ENCODE measurements at regions not wholly inside any gene's neighbourhood (a gene's known extent, or its start where the extent isn't known, plus 50 kb on each side); places are given as distances from the start of the nearest gene placed in this dataset.

DNA sequence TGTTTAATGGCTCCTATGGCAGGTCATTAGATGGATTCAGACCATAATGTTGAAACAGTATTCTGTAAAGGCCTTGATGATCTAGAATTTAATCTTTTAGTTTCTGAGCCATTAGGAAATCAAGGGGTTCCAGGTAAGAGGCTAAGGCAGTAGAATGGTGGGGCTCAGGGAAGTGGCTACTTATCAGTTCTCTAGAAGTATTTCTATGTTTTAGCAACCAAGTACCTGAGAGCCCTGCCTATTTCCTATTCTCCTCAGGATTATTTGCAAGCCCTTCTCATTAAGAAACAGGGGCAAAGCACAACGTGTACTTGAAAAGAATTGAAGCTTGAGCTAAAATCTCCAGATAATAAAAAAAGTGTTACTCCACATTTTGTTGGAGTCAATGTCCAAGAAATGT lies 646.5 kb downstream of the RNF144B start:
- Histone ChIP-seq H3K9me3 (no peaks in the 10 kb centered on the region), H3K27me3 (no peaks in the 10 kb centered on the region), H3K36me3 (no peaks in the 10 kb centered on the region), H3K4me1 (peaks cover 0 to 50% (median 19%) of the 10 kb centered on the region in 4 donors), H3K4me3 (no peak overlapping the region), H3K27ac (peak overlapping the region in 1 of 2 donors; percentile 68)
- no peak for DNase-seq
- TF ChIP-seq, protein P1, sequence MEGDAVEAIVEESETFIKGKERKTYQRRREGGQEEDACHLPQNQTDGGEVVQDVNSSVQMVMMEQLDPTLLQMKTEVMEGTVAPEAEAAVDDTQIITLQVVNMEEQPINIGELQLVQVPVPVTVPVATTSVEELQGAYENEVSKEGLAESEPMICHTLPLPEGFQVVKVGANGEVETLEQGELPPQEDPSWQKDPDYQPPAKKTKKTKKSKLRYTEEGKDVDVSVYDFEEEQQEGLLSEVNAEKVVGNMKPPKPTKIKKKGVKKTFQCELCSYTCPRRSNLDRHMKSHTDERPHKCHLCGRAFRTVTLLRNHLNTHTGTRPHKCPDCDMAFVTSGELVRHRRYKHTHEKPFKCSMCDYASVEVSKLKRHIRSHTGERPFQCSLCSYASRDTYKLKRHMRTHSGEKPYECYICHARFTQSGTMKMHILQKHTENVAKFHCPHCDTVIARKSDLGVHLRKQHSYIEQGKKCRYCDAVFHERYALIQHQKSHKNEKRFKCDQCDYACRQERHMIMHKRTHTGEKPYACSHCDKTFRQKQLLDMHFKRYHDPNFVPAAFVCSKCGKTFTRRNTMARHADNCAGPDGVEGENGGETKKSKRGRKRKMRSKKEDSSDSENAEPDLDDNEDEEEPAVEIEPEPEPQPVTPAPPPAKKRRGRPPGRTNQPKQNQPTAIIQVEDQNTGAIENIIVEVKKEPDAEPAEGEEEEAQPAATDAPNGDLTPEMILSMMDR (IDR thresholded peaks at IDR 0.05): no peak
- intact Hi-C loops (cut with DNase I; ENCODE audit: low total_unique reads): no loop called here

DNA sequence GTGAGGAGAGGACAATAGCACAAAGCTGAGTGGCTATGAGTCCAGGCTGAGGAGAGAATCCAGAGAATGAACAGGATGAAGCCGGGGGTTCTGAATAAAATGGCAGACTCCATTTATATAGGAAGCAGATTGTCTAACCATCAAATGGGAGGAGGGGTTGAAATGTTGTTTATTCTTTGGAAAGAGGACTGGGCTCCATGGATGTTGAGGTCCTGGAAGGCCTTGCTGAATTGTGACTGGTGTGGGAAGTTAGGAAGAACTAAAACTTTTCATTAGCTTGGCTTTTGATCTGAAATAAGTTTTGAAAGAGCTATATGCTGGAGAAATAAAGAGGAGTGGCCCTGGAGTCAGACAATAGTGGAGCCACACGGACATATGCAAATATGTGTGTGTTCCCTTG lies 647.8 kb downstream of the RNF144B start:
- H3K27ac ChIP-seq: peak overlapping the region; percentile 63 to 70
- TF ChIP-seq, protein P1 (IDR thresholded peaks at IDR 0.05): no peak

DNA sequence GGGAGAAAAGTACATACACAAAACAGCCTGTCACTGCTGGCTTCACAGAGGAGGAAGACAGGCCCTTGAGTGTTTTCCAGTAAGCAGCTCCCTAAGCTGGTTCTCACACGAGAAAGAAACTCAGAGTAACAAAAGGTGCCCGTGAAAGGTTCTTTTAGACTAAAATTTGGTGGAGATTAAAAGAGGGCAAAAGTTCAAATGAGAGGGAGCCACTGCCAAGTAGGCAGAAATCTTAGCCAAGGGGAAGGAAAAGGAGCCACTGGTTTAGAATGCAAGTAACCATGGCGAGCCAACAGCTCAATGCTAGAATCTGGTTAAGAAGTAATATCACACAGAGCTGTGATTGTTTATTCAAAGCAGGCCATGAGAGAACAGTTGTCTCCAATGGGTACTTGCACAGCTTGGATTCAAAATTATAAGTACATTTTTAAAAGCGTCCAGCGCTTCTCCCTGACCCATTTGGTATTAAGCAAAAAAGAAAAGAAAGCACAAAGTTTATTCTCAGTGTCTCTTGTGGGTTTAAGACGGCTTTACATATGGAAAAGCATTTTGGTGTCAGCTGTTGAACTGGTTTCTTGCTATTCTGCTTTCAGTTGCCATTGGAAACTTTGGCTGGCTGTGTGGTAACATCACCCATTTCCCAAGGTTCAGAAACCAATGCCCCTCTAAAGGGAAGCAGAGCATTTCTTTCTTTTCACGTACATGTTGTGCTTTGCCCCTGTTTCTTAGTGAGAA lies 648.5 kb downstream of the RNF144B start:
- TF ChIP-seq, protein P1 (IDR thresholded peaks at IDR 0.05): no peak
- intact Hi-C loops (cut with DNase I; ENCODE audit: low total_unique reads): no loop called here
- H3K36me3 ChIP-seq: no peaks in the 10 kb centered on the region
- H3K4me1 ChIP-seq: peaks cover 0 to 50% (median 19%) of the 10 kb centered on the region in 4 donors
- no peaks in the 10 kb centered on the region for H3K27me3 ChIP-seq
- H3K4me3 ChIP-seq: no peak overlapping the region
- H3K9me3 ChIP-seq: no peaks in the 10 kb centered on the region
- peak overlapping the region; percentile 63 to 70 for H3K27ac ChIP-seq
- DNase-seq: no peak

More for the DNA sequence above, 647.8 kb downstream of the RNF144B start:
- Histone ChIP-seq H3K36me3 (no peaks in the 10 kb centered on the region), H3K9me3 (no peaks in the 10 kb centered on the region), H3K4me3 (no peak overlapping the region), H3K27me3 (no peaks in the 10 kb centered on the region), H3K4me1 (peaks cover 0 to 50% (median 19%) of the 10 kb centered on the region in 4 donors)
- DNase-seq: no peak
- intact Hi-C loops (cut with DNase I; ENCODE audit: low total_unique reads): no loop called here

DNA sequence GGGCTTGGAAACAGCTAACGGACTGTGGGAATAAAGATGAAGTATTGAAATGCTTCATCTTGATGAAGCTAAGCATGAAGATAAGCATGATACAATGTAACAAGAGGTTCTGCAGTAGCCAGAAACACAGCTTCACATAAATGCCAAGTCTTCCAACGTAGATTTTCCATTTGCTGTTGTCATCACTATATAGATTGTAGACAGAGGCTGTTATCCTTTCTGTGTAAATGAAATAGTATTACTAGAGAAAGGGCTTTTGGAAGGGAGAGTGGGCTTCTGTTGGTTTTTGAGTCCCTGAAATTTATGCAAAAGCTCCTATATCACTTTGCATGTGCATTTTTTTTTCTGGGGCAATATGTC lies 649.0 kb downstream of the RNF144B start:
- Histone ChIP-seq H3K27me3 (no peaks in the 10 kb centered on the region), H3K4me3 (no peak overlapping the region), H3K9me3 (no peaks in the 10 kb centered on the region), H3K4me1 (peaks cover 0 to 50% (median 19%) of the 10 kb centered on the region in 4 donors), H3K36me3 (no peaks in the 10 kb centered on the region), H3K27ac (peak overlapping the region; percentile 63 to 70)
- DNase-seq: no peak
- TF ChIP-seq, protein P1 (IDR thresholded peaks at IDR 0.05): no peak
- intact Hi-C loops (cut with DNase I; ENCODE audit: low total_unique reads): no loop called here

DNA sequence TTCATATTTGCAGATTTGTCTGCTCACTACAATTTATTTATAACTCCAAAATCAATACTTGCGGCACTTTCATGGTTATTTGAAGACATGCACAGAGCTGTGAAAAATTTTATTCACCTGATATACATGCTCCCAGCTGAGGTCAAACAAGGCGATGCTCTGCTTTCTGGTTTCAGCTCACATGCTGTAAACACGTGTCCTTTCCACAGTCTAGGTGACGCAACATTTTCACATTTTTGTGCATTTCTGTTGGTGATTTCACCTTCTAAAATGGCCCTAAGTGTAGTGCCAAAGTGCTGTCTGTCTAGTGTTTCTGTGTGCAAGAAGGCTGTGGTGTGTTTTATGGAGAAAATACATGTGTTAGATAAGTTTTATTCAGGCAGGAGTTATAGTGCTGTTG lies 650.5 kb downstream of the RNF144B start:
- TF ChIP-seq, protein P1 (IDR thresholded peaks at IDR 0.05): no peak
- intact Hi-C loops (cut with DNase I; ENCODE audit: low total_unique reads): no loop called here
- H3K36me3 ChIP-seq: no peaks in the 10 kb centered on the region
- H3K4me1 ChIP-seq: peaks cover 0 to 44% (median 24%) of the 10 kb centered on the region in 4 donors
- H3K27me3 ChIP-seq: no peaks in the 10 kb centered on the region
- H3K4me3 ChIP-seq: no peak overlapping the region
- DNase-seq: no peak
- H3K27ac ChIP-seq: no peak overlapping the region
- H3K9me3 ChIP-seq: no peaks in the 10 kb centered on the region

All from tibial artery (tissue), 4 donors.